H1 (cell line): ENCODE measurements at regions not wholly inside any gene's neighbourhood (a gene's known extent, or its start where the extent isn't known, plus 50 kb on each side); places are given as distances from the start of the nearest gene placed in this dataset.

Experiments
- BRCA1 ChIP-seq: IDR thresholded peaks from 2 replicates; pipeline ENCODE4 v1.6.1; 2012; ENCODE audit warnings: low read depth, low read length, improper control_type of control experiment
- CTCF ChIP-seq, 3 experiments: IDR thresholded peaks; 1 replicate in 2 of 3; 2 replicates in 1 of 3; pipeline versions ENCODE4 v1.5.1 to v1.6.1; 2011; ENCODE audit warnings: low read length in 3 of 3, mild to moderate bottlenecking in 3 of 3, inconsistent platforms in 2 of 3, low read depth in 1 of 3, moderate library complexity in 1 of 3; ENCODE audit not compliant: insufficient read depth in 1 of 3; ENCODE audit errors: control extremely low read depth in 1 of 3
- EP300 ChIP-seq, 2 experiments: IDR thresholded peaks; 1 replicate in 1 of 2; 2 replicates in 1 of 2; pipeline ENCODE4 v1.6.1; 2011 to 2012; ENCODE audit warnings: low read depth in 2 of 2, low read length in 2 of 2, mild to moderate bottlenecking in 2 of 2, borderline replicate concordance in 1 of 2, inconsistent platforms in 1 of 2, moderate library complexity in 1 of 2
- MAX ChIP-seq: IDR thresholded peaks from 2 replicates; pipeline ENCODE4 v1.6.1; 2012; ENCODE audit warnings: inconsistent platforms
- POLR2A ChIP-seq, 2 experiments: IDR thresholded peaks; 1 replicate in 1 of 2; 2 replicates in 1 of 2; pipeline ENCODE4 v1.6.1; 2011; ENCODE audit warnings: low read depth in 2 of 2, low read length in 2 of 2, mild to moderate bottlenecking in 2 of 2; ENCODE audit errors: control extremely low read depth in 1 of 2
- POLR2AphosphoS5 ChIP-seq: IDR thresholded peaks from 2 replicates; pipeline ENCODE4 v1.6.1; 2011; ENCODE audit warnings: low read depth, low read length
- SRF ChIP-seq: IDR thresholded peaks from 2 replicates; pipeline ENCODE4 v1.6.1; 2011; ENCODE audit warnings: mild to moderate bottlenecking, low read depth, low read length, moderate library complexity
- TBP ChIP-seq: IDR thresholded peaks from 2 replicates; pipeline ENCODE4 v1.6.1; 2011; ENCODE audit warnings: low read depth, low read length, improper control_type of control experiment
- USF2 ChIP-seq: IDR thresholded peaks from 2 replicates; pipeline ENCODE4 v1.6.1; 2011; ENCODE audit warnings: low read length, improper control_type of control experiment
- ZNF274 ChIP-seq: IDR thresholded peaks from 2 replicates; pipeline ENCODE4 v1.7.0; 2012; ENCODE audit warnings: low read length, borderline replicate concordance; ENCODE audit errors: extremely low read depth

- TF ChIP-seq POLR2A (IDR thresholded peaks at IDR 0.05; ENCODE audit: control extremely low read depth in 1 of 2, low read depth in 2 of 2, low read length in 2 of 2), result no peak
- no peak for TF ChIP-seq EP300 (IDR thresholded peaks at IDR 0.05; ENCODE audit: borderline replicate concordance in 1 of 2, low read depth in 2 of 2, low read length in 2 of 2)
- no peak for TF ChIP-seq BRCA1
- no peak for TF ChIP-seq CTCF (IDR thresholded peaks at IDR 0.05; ENCODE audit: control extremely low read depth in 1 of 3, insufficient read depth in 1 of 3, low read depth in 1 of 3, low read length in 3 of 3)
- no peak for TF ChIP-seq SRF
- no peak for TF ChIP-seq TBP
- TF ChIP-seq MAX, result no peak
- no peak for TF ChIP-seq USF2
- no peak for TF ChIP-seq POLR2AphosphoS5
- no peak for TF ChIP-seq ZNF274
These were observed 316.4 kb downstream of the NOVA1 start for GRCh38 chr14:26281280-26281998.
